PFSK-1 (cell line): ENCODE measurements at regions not wholly inside any gene's neighbourhood (a gene's known extent, or its start where the extent isn't known, plus 50 kb on each side); places are given as distances from the start of the nearest gene placed in this dataset.

Experiments
- FOXP2 ChIP-seq: optimal IDR thresholded peaks from 2 replicates; pipeline ENCODE3; 2011; ENCODE audit warnings: borderline replicate concordance, control low read depth, inconsistent platforms; ENCODE audit not compliant: insufficient read depth; ENCODE audit errors: extremely low read length, extremely low read depth
- POLR2AphosphoS5 ChIP-seq: IDR thresholded peaks from 2 replicates; pipeline ENCODE4 v1.6.1; 2012; ENCODE audit warnings: low read depth, mild to moderate bottlenecking, control low read depth, low read length, moderate library complexity
- REST ChIP-seq, 2 experiments: IDR thresholded peaks; 2 replicates each; pipeline versions ENCODE4 v1.6.1 to v1.8.0; 2011 to 2012; ENCODE audit warnings: low read depth in 2 of 2, low read length in 2 of 2, control low read depth in 1 of 2, inconsistent platforms in 1 of 2, mild to moderate bottlenecking in 1 of 2, moderate library complexity in 1 of 2; ENCODE audit not compliant: insufficient read depth in 1 of 2
- SIN3A ChIP-seq: IDR thresholded peaks from 2 replicates; pipeline ENCODE4 v1.6.1; 2012; ENCODE audit warnings: mild to moderate bottlenecking, low read length, moderate library complexity, borderline replicate concordance; ENCODE audit not compliant: insufficient read depth
- TAF1 ChIP-seq: IDR thresholded peaks from 2 replicates; pipeline ENCODE4 v1.6.1; 2012; ENCODE audit warnings: low read length, control low read depth, borderline replicate concordance; ENCODE audit not compliant: insufficient read depth

- TF ChIP-seq POLR2AphosphoS5 (no peak), SIN3A (no peak), FOXP2 (no peak), REST (IDR thresholded peaks at IDR 0.05; ENCODE audit: insufficient read depth in 1 of 2, low read depth in 2 of 2, low read length in 2 of 2) (no peak), TAF1 (no peak)
These were observed 592.7 kb downstream of the ETNK1 start for GRCh38 chr12:23217667-23218066.

DNA sequence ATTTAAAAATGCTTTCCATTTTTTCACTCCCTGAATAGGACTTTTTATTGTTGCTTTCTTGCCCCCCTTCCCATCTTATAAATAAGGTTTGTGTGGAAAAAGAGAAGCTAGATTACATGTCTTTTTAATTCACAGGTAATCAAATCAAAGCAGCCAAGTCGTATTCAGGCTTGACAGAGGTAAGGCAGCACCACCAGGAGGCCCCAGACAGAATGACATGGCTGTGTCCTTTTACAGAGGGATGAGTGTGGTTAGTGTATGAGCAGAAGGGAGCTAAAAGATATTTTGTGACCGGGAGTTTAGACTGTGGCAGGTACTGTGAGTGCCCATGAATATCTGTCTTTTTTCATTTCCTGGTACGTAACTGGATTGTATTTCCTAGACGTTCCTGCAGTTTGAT is 596.1 kb downstream of the ETNK1 start:
- TF ChIP-seq SIN3A = no peak
- TF ChIP-seq REST (IDR thresholded peaks at IDR 0.05; ENCODE audit: insufficient read depth in 1 of 2, low read depth in 2 of 2, low read length in 2 of 2) = no peak
- no peak for TF ChIP-seq POLR2AphosphoS5
- TF ChIP-seq FOXP2 = no peak
- no peak for TF ChIP-seq TAF1

GRCh38 chr12:23221926-23222325 is 597.0 kb downstream of the ETNK1 start:
- TF ChIP-seq TAF1 = no peak
- no peak for TF ChIP-seq REST (IDR thresholded peaks at IDR 0.05; ENCODE audit: insufficient read depth in 1 of 2, low read depth in 2 of 2, low read length in 2 of 2)
- TF ChIP-seq POLR2AphosphoS5 = no peak
- no peak for TF ChIP-seq FOXP2
- TF ChIP-seq SIN3A = no peak

DNA sequence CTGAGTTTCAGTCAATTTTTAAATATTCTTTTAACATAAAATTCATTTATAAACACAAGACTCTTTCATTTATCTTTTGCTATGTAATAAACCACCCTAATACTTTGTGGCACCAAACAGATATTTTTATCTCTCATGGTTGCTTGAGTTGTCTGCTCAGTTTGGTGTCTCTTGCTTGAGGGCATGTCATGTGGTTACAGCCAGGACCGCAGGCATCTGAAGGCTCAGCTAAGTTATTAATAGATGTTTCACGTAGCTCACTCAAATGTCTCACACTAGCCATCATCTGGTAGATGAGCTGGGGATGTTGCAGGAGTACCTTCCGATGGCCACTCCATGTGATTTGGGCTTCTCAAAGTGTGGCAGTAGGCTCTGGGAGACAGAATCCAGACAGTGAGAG is 597.8 kb downstream of the ETNK1 start:
- no peak for TF ChIP-seq REST (IDR thresholded peaks at IDR 0.05; ENCODE audit: insufficient read depth in 1 of 2, low read depth in 2 of 2, low read length in 2 of 2)
- TF ChIP-seq POLR2AphosphoS5 = no peak
- TF ChIP-seq FOXP2 = no peak
- TF ChIP-seq SIN3A = no peak
- TF ChIP-seq TAF1 = no peak

- TF ChIP-seq SIN3A (no peak), POLR2AphosphoS5 (no peak), REST (IDR thresholded peaks at IDR 0.05; ENCODE audit: insufficient read depth in 1 of 2, low read depth in 2 of 2, low read length in 2 of 2) (no peak)
These were observed 603.1 kb downstream of the ETNK1 start for GRCh38 chr12:23228101-23228500.
